Smooth muscle cell (in vitro differentiated cells): ENCODE measurements at regions not wholly inside any gene's neighbourhood (a gene's known extent, or its start where the extent isn't known, plus 50 kb on each side); places are given as distances from the start of the nearest gene placed in this dataset.
A peak's percentile ranks its signal among the peaks of the same experiment; 100 is the strongest.

Experiments
- DNase-seq: peaks from one replicate; lab custom pipeline; 2025; ENCODE audit not compliant: unreplicated experiment; lab: John Stamatoyannopoulos, UW
- H2AFZ ChIP-seq: fragments of 200-600 bp; sonication (generic); 2 replicates; pipeline ENCODE4 v1.6.0; 2016; ENCODE audit warnings: antibody characterized with exemption, low read depth, mild to moderate bottlenecking
- H3F3A ChIP-seq: fragments of 200-600 bp; sonication (generic); 2 replicates; pipeline ENCODE4 v1.6.0; 2017; ENCODE audit warnings: antibody characterized with exemption, low read depth
- H3K27ac ChIP-seq: fragments of 200-600 bp; sonication (generic); 2 replicates; pipeline ENCODE4 v1.5.1; 2016; ENCODE audit warnings: low read depth, mild to moderate bottlenecking
- H3K27me3 ChIP-seq: fragments of 200-600 bp; sonication (generic); 2 replicates; pipeline ENCODE4 v1.6.1; 2016; ENCODE audit warnings: low read depth, mild to moderate bottlenecking
- H3K36me3 ChIP-seq: fragments of 200-600 bp; sonication (generic); 2 replicates; pipeline ENCODE4 v1.5.1; 2016; ENCODE audit warnings: low read depth
- H3K4me1 ChIP-seq: fragments of 200-600 bp; sonication (generic); 2 replicates; pipeline ENCODE4 v1.5.1; 2016; ENCODE audit warnings: low read depth
- H3K4me2 ChIP-seq: fragments of 200-600 bp; sonication (generic); 2 replicates; pipeline ENCODE4 v1.6.0; 2016; ENCODE audit warnings: mild to moderate bottlenecking
- H3K4me3 ChIP-seq: fragments of 200-600 bp; sonication (generic); 2 replicates; pipeline ENCODE4 v1.5.1; 2016; ENCODE audit warnings: mild to moderate bottlenecking
- H3K79me2 ChIP-seq: fragments of 200-600 bp; sonication (generic); 2 replicates; pipeline ENCODE4 v1.6.0; 2016; ENCODE audit warnings: low read depth, mild to moderate bottlenecking
- H3K9ac ChIP-seq: fragments of 200-600 bp; sonication (generic); 2 replicates; pipeline ENCODE4 v1.6.0; 2016; ENCODE audit warnings: low read depth
- H3K9me3 ChIP-seq: fragments of 200-600 bp; sonication (generic); replicated peaks from 2 replicates; pipeline ENCODE4 v1.5.1; 2016; ENCODE audit warnings: low read depth
- H4K20me1 ChIP-seq: fragments of 200-600 bp; sonication (generic); 2 replicates; pipeline ENCODE4 v1.6.0; 2016; ENCODE audit warnings: low read depth
- CTCF ChIP-seq: fragments of 200-600 bp; sonication (generic); IDR thresholded peaks from 2 replicates; pipeline ENCODE4 v1.5.1; 2017; ENCODE audit warnings: borderline replicate concordance, mild to moderate bottlenecking, antibody characterized with exemption; ENCODE audit not compliant: insufficient read depth, poor library complexity, severe bottlenecking
- WGBS: methylation state at CpG from one replicate; pipeline ENCODE4 v1.1.7; 2016; ENCODE audit warnings: low lambda C conversion rate; 5-methylcytosine and 5-hydroxymethylcytosine counted together

- no peak for TF ChIP-seq CTCF
- Histone ChIP-seq H3K9ac (no peak overlapping the region), H3K27me3 (no peaks in the 10 kb centered on the region), H3K36me3 (no peaks in the 10 kb centered on the region), H3K4me2 (no peak overlapping the region), H2AFZ (no peak overlapping the region), H3K9me3 (no peaks in the 10 kb centered on the region), H3K27ac (no peak overlapping the region), H3F3A (no peaks in the 10 kb centered on the region), H3K4me1 (no peaks in the 10 kb centered on the region), H3K79me2 (no peaks in the 10 kb centered on the region), H3K4me3 (no peak overlapping the region), H4K20me1 (no peaks in the 10 kb centered on the region)
- DNase-seq, result no peak
- WGBS, result 68% methylated on average over 4 of the region's 4 CpGs
Observed at GRCh38 chr17:55639096-55639495, 83.6 kb downstream of the TMEM100 start.

DNA sequence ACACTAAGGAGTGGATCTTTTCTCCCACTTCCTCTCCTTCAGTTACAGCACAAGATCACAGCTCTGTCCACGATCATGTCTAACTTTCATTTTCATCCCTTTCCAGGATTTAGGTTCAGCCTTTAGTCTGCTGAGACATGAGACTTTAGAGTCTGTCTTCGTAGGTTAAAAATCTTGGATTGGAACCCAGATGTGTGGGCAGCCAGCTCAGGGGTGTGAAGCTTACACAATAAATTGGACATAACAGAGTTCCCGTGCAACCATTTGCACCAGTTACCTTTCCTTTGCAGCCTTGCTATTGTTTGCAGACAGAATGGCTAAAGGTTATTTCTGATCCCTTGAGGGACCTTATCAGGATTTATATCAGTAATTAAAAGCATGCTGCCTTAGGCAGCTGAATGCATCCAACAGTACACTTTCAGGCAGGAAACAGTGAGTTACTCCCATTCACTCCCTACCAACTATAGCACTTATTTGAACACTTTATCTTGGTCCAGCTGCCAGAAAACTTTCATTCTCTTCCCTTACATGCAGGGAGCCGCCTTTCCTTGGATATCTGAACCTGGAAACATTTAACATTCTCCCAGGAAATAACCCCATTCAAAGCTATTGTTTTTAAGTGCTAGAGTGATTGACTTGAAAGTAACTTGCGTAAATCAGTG, 87.3 kb downstream of the TMEM100 start:
- no peak for TF ChIP-seq CTCF
- H3K36me3 ChIP-seq, result no peaks in the 10 kb centered on the region
- H3K27ac ChIP-seq, result no peak overlapping the region
- no peaks in the 10 kb centered on the region for H3F3A ChIP-seq
- no peak overlapping the region for H3K4me3 ChIP-seq
- no peak for DNase-seq
- H3K4me2 ChIP-seq, result no peak overlapping the region
- 66% methylated on average over 5 of the region's 5 CpGs for WGBS
- H3K4me1 ChIP-seq, result no peaks in the 10 kb centered on the region
- peak overlapping the region; percentile 35 for H2AFZ ChIP-seq
- H3K27me3 ChIP-seq, result no peaks in the 10 kb centered on the region
- H3K79me2 ChIP-seq, result no peaks in the 10 kb centered on the region
- H3K9me3 ChIP-seq, result no peaks in the 10 kb centered on the region
- H3K9ac ChIP-seq, result no peak overlapping the region
- H4K20me1 ChIP-seq, result no peaks in the 10 kb centered on the region

DNA sequence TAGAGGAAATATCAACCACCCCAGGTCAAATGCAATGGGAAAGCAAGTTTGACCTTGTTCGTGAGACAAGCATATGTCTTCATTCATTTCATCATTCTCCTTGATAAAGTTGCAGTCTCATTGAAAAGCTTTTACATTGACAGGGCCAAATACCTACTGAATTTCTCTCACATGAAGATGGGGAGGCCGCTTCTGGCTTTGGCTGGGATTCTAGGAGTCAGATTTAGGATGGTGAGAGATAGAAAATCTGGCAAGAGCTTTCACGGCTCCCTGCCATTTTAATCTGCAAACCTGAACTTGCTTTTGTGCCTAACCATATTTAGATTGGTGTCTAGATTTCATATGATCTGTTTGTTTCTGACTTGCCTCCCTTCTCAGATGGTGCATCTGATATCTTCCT, 88.0 kb downstream of the TMEM100 start:
- H3K4me2 ChIP-seq, result no peak overlapping the region
- no peak overlapping the region for H2AFZ ChIP-seq
- DNase-seq, result no peak
- no peak overlapping the region for H3K9ac ChIP-seq
- no peak overlapping the region for H3K27ac ChIP-seq
- H4K20me1 ChIP-seq, result no peaks in the 10 kb centered on the region
- no peak for TF ChIP-seq CTCF
- H3K79me2 ChIP-seq, result no peaks in the 10 kb centered on the region
- no peaks in the 10 kb centered on the region for H3K36me3 ChIP-seq
- WGBS, result 96% methylated on average over 3 of the region's 3 CpGs
- no peaks in the 10 kb centered on the region for H3F3A ChIP-seq
- no peaks in the 10 kb centered on the region for H3K27me3 ChIP-seq
- H3K9me3 ChIP-seq, result no peaks in the 10 kb centered on the region
- H3K4me3 ChIP-seq, result no peak overlapping the region
- H3K4me1 ChIP-seq, result no peaks in the 10 kb centered on the region

GRCh38 chr17:55632893-55633292, 89.8 kb downstream of the TMEM100 start:
- H3K9ac ChIP-seq, result no peak overlapping the region
- H3K4me2 ChIP-seq, result no peak overlapping the region
- H3F3A ChIP-seq, result no peaks in the 10 kb centered on the region
- DNase-seq, result no peak
- H2AFZ ChIP-seq, result no peak overlapping the region
- no peaks in the 10 kb centered on the region for H3K9me3 ChIP-seq
- H3K27me3 ChIP-seq, result no peaks in the 10 kb centered on the region
- TF ChIP-seq CTCF, result no peak
- no peaks in the 10 kb centered on the region for H3K4me1 ChIP-seq
- no peak overlapping the region for H3K4me3 ChIP-seq
- WGBS, result 96% methylated on average over 2 of the region's 2 CpGs
- no peak overlapping the region for H3K27ac ChIP-seq
- H3K79me2 ChIP-seq, result no peaks in the 10 kb centered on the region
- H3K36me3 ChIP-seq, result no peaks in the 10 kb centered on the region
- H4K20me1 ChIP-seq, result no peaks in the 10 kb centered on the region
